ENCODE measurements at regions not wholly inside any gene's neighbourhood (a gene's known extent, or its start where the extent isn't known, plus 50 kb on each side); places are given as distances from the start of the nearest gene placed in this dataset.

DNA sequence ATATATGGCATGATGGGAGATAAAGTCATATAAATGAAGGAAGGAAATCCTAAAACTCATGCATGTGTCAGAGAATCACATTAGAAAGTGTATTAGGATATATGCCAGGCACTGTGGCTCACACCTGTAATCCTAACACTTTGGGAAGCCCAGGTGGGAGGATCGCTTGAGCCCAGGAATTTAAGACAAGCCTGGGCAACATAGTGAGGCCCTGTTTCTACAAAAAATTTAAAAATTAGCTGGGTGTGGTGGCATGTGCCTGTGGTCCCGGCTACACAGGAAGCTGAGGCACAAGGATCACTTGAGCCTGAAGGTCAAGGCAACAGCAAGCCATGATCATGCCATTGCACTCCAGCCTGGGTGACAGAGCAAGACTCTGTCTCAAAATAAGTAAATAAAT, 130.3 kb upstream of the ARID2 start:
- no peaks in the 10 kb centered on the region for H3K4me1 ChIP-seq (ENCODE audit: control insufficient read depth in 1 of 2, insufficient read depth in 2 of 2, low read length in 2 of 2)
- TF ChIP-seq CTCF (IDR thresholded peaks at IDR 0.05): no peak
- H4K20me1 ChIP-seq (ENCODE audit: insufficient read depth, low read length): no peaks in the 10 kb centered on the region
- no peak overlapping the region for H3K4me3 ChIP-seq (replicated peaks in 1 of 3; ENCODE audit: low read depth in 2 of 3, low read length in 3 of 3)
- no peak overlapping the region for H3K4me2 ChIP-seq (replicated peaks; ENCODE audit: extremely low read depth, low read length, poor library complexity, severe bottlenecking)
- H3K36me3 ChIP-seq (replicated peaks in 1 of 2; ENCODE audit: control insufficient read depth in 1 of 2, insufficient read depth in 2 of 2, low read length in 2 of 2): no peaks in the 10 kb centered on the region
- Mint-ChIP-seq H3K9me3 (peaks cover 0 to 3% (median under 1%) of the 10 kb centered on the region in 7 donors), H3K27me3 (ENCODE audit: low read depth in 3 of 3) (peaks cover 0 to 2% (median 2%) of the 10 kb centered on the region in 3 donors), H3K27ac (no peak overlapping the region), H3K4me3 (no peak overlapping the region), H3K4me1 (no peaks in the 10 kb centered on the region), H3K36me3 (no peaks in the 10 kb centered on the region)
- no peaks in the 10 kb centered on the region for H3K9me3 ChIP-seq (replicated peaks in 1 of 2; ENCODE audit: control insufficient read depth in 1 of 2, insufficient read depth in 1 of 2, low read length in 2 of 2)
- no peak for DNase-seq
- H3K9ac ChIP-seq (ENCODE audit: insufficient read depth, low read length, poor library complexity, severe bottlenecking): no peak overlapping the region
- intact Hi-C loops (cut with micrococcal nuclease): no loop called here
- no peaks in the 10 kb centered on the region for H3K27me3 ChIP-seq (ENCODE audit: control insufficient read depth in 2 of 2, insufficient read depth in 2 of 2, low read length in 2 of 2)
- WGBS (ENCODE audit: insufficient coverage): 80% methylated on average over 2 of the region's 2 CpGs
- no peak overlapping the region for H3K27ac ChIP-seq (ENCODE audit: low read depth in 1 of 2, low read length in 2 of 2)
- H3K79me2 ChIP-seq (ENCODE audit: insufficient read depth, low read length): no peaks in the 10 kb centered on the region
- no peak overlapping the region for H2AFZ ChIP-seq (ENCODE audit: insufficient read depth, low read depth, low read length, poor library complexity, severe bottlenecking)

GRCh38 chr12:45601390-45601789, 128.1 kb upstream of the ARID2 start:
- no CpG with 5 or more reads among the region's 2 CpGs for WGBS (ENCODE audit: insufficient coverage)
- Mint-ChIP-seq H3K4me1 (no peaks in the 10 kb centered on the region), H3K27ac (no peak overlapping the region), H3K9me3 (peaks cover 7 to 18% (median 14%) of the 10 kb centered on the region in 7 donors), H3K27me3 (ENCODE audit: low read depth in 3 of 3) (peaks cover 0 to 2% (median 2%) of the 10 kb centered on the region in 3 donors), H3K36me3 (peaks cover 0 to 3% of the 10 kb centered on the region in 2 donors), H3K4me3 (no peak overlapping the region)
- TF ChIP-seq CTCF (IDR thresholded peaks at IDR 0.05): no peak
- intact Hi-C loops (cut with micrococcal nuclease): no loop called here
- H3K79me2 ChIP-seq (ENCODE audit: insufficient read depth, low read length): no peaks in the 10 kb centered on the region
- no peaks in the 10 kb centered on the region for H3K4me1 ChIP-seq (ENCODE audit: control insufficient read depth in 1 of 2, insufficient read depth in 2 of 2, low read length in 2 of 2)
- H3K9me3 ChIP-seq (replicated peaks in 1 of 2; ENCODE audit: control insufficient read depth in 1 of 2, insufficient read depth in 1 of 2, low read length in 2 of 2): peaks cover 0 to 4% of the 10 kb centered on the region in 2 donors
- DNase-seq: no peak
- H2AFZ ChIP-seq (ENCODE audit: insufficient read depth, low read depth, low read length, poor library complexity, severe bottlenecking): no peak overlapping the region
- H3K9ac ChIP-seq (ENCODE audit: insufficient read depth, low read length, poor library complexity, severe bottlenecking): no peak overlapping the region
- no peaks in the 10 kb centered on the region for H3K36me3 ChIP-seq (replicated peaks in 1 of 2; ENCODE audit: control insufficient read depth in 1 of 2, insufficient read depth in 2 of 2, low read length in 2 of 2)
- no peak overlapping the region for H3K27ac ChIP-seq (ENCODE audit: low read depth in 1 of 2, low read length in 2 of 2)
- no peaks in the 10 kb centered on the region for H3K27me3 ChIP-seq (ENCODE audit: control insufficient read depth in 2 of 2, insufficient read depth in 2 of 2, low read length in 2 of 2)
- no peaks in the 10 kb centered on the region for H4K20me1 ChIP-seq (ENCODE audit: insufficient read depth, low read length)
- no peak overlapping the region for H3K4me3 ChIP-seq (replicated peaks in 1 of 3; ENCODE audit: low read depth in 2 of 3, low read length in 3 of 3)
- H3K4me2 ChIP-seq (replicated peaks; ENCODE audit: extremely low read depth, low read length, poor library complexity, severe bottlenecking): no peak overlapping the region

Data from CD14-positive monocyte (primary cell).